ENCODE measurements at regions not wholly inside any gene's neighbourhood (a gene's known extent, or its start where the extent isn't known, plus 50 kb on each side); places are given as distances from the start of the nearest gene placed in this dataset.

- no peaks in the 10 kb centered on the region for H3K36me3 ChIP-seq
- H3K4me1 ChIP-seq, result no peaks in the 10 kb centered on the region
- no peak for TF ChIP-seq CTCF (IDR thresholded peaks at IDR 0.05)
- intact Hi-C loops (cut with DNase I; ENCODE audit: low total_unique reads), result no loop called here
- no peak overlapping the region for H3K27ac ChIP-seq
- no peak for DNase-seq
- H3K4me3 ChIP-seq, result no peak overlapping the region
- no peaks in the 10 kb centered on the region for H3K27me3 ChIP-seq
- no peaks in the 10 kb centered on the region for H3K9me3 ChIP-seq
Measured at GRCh38 chr20:5413394-5413793, 96.6 kb upstream of the PROKR2 start.

GRCh38 chr20:5410470-5410869 lies 93.7 kb upstream of the PROKR2 start:
- TF ChIP-seq CTCF (IDR thresholded peaks at IDR 0.05), result no peak
- Histone ChIP-seq H3K4me3 (no peak overlapping the region), H3K27ac (no peak overlapping the region), H3K9me3 (no peaks in the 10 kb centered on the region), H3K36me3 (no peaks in the 10 kb centered on the region), H3K27me3 (no peaks in the 10 kb centered on the region), H3K4me1 (no peaks in the 10 kb centered on the region)
- DNase-seq, result no peak
- intact Hi-C loops (cut with DNase I; ENCODE audit: low total_unique reads), result no loop called here

GRCh38 chr20:5402903-5403531 lies 86.3 kb upstream of the PROKR2 start:
- DNase-seq, result no peak
- TF ChIP-seq CTCF (IDR thresholded peaks at IDR 0.05), result no peak
- Histone ChIP-seq H3K36me3 (no peaks in the 10 kb centered on the region), H3K27ac (no peak overlapping the region), H3K4me1 (no peaks in the 10 kb centered on the region), H3K27me3 (no peaks in the 10 kb centered on the region), H3K9me3 (peaks cover 0 to 9% (median 0%) of the 10 kb centered on the region in 3 donors), H3K4me3 (no peak overlapping the region)
- intact Hi-C loops (cut with DNase I; ENCODE audit: low total_unique reads), result no loop called here

- no peak overlapping the region for H3K27ac ChIP-seq
- no peaks in the 10 kb centered on the region for H3K27me3 ChIP-seq
- no peaks in the 10 kb centered on the region for H3K36me3 ChIP-seq
- H3K4me3 ChIP-seq, result no peak overlapping the region
- no peaks in the 10 kb centered on the region for H3K4me1 ChIP-seq
- intact Hi-C loops (cut with DNase I; ENCODE audit: low total_unique reads), result no loop called here
- DNase-seq, result no peak
- H3K9me3 ChIP-seq, result peaks cover 0 to 9% (median 0%) of the 10 kb centered on the region in 3 donors
- no peak for TF ChIP-seq CTCF (IDR thresholded peaks at IDR 0.05)
Measured at GRCh38 chr20:5401277-5401875, 84.6 kb upstream of the PROKR2 start.

GRCh38 chr20:5400164-5400762 lies 83.5 kb upstream of the PROKR2 start:
- Histone ChIP-seq H3K4me3 (no peak overlapping the region), H3K27ac (no peak overlapping the region), H3K9me3 (peaks cover 0 to 9% (median 0%) of the 10 kb centered on the region in 3 donors), H3K36me3 (no peaks in the 10 kb centered on the region), H3K27me3 (no peaks in the 10 kb centered on the region), H3K4me1 (no peaks in the 10 kb centered on the region)
- TF ChIP-seq CTCF (IDR thresholded peaks at IDR 0.05), result no peak
- DNase-seq, result no peak
- intact Hi-C loops (cut with DNase I; ENCODE audit: low total_unique reads), result no loop called here

Data from tibial artery (tissue), 4 donors.